ENCODE measurements at regions not wholly inside any gene's neighbourhood (a gene's known extent, or its start where the extent isn't known, plus 50 kb on each side); places are given as distances from the start of the nearest gene placed in this dataset.

DNA sequence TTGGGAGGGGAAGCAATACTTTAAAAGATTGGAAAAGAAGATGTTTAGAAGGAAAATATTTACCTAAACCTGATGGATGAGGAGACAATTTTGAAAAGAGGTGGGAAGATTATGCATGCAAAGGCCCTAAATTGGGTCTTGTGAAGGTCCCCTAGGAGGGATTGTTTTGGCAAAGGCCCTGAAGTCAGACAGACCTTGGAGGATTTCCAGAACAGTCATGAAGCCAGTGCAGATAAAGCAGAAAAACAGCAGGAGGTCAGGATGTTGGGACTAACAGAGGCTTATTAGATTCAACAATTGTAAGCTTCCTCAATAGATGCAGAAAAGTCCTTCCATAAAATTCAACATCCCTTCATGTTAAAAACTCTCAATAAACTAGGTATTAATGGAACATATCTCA is 361.0 kb upstream of the CDH6 start:
- no peak overlapping the region for H3K4me3 ChIP-seq (ENCODE audit: low read depth in 2 of 2, low read length in 1 of 2)
- no peak for TF ChIP-seq RFX5 (IDR thresholded peaks at IDR 0.05; ENCODE audit: low read length)
- TF ChIP-seq NRF1 (IDR thresholded peaks at IDR 0.05; ENCODE audit: low read depth, low read length), result no peak
- no peak for TF ChIP-seq EZH2phosphoT487 (IDR thresholded peaks at IDR 0.05; ENCODE audit: borderline replicate concordance, low read depth)
- TF ChIP-seq, protein P1, sequence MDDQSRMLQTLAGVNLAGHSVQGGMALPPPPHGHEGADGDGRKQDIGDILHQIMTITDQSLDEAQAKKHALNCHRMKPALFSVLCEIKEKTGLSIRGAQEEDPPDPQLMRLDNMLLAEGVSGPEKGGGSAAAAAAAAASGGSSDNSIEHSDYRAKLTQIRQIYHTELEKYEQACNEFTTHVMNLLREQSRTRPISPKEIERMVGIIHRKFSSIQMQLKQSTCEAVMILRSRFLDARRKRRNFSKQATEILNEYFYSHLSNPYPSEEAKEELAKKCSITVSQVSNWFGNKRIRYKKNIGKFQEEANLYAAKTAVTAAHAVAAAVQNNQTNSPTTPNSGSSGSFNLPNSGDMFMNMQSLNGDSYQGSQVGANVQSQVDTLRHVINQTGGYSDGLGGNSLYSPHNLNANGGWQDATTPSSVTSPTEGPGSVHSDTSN (IDR thresholded peaks at IDR 0.05), result no peak
- TF ChIP-seq JUND (IDR thresholded peaks at IDR 0.05), result no peak
- TF ChIP-seq GABPA (IDR thresholded peaks at IDR 0.05; ENCODE audit: low read depth), result no peak
- TF ChIP-seq, protein P2, sequence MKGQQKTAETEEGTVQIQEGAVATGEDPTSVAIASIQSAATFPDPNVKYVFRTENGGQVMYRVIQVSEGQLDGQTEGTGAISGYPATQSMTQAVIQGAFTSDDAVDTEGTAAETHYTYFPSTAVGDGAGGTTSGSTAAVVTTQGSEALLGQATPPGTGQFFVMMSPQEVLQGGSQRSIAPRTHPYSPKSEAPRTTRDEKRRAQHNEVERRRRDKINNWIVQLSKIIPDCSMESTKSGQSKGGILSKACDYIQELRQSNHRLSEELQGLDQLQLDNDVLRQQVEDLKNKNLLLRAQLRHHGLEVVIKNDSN (IDR thresholded peaks at IDR 0.05; ENCODE audit: borderline replicate concordance, low read depth), result no peak
- TF ChIP-seq NFIC (IDR thresholded peaks at IDR 0.05; ENCODE audit: borderline replicate concordance), result no peak
- TF ChIP-seq, protein P3, sequence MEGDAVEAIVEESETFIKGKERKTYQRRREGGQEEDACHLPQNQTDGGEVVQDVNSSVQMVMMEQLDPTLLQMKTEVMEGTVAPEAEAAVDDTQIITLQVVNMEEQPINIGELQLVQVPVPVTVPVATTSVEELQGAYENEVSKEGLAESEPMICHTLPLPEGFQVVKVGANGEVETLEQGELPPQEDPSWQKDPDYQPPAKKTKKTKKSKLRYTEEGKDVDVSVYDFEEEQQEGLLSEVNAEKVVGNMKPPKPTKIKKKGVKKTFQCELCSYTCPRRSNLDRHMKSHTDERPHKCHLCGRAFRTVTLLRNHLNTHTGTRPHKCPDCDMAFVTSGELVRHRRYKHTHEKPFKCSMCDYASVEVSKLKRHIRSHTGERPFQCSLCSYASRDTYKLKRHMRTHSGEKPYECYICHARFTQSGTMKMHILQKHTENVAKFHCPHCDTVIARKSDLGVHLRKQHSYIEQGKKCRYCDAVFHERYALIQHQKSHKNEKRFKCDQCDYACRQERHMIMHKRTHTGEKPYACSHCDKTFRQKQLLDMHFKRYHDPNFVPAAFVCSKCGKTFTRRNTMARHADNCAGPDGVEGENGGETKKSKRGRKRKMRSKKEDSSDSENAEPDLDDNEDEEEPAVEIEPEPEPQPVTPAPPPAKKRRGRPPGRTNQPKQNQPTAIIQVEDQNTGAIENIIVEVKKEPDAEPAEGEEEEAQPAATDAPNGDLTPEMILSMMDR (IDR thresholded peaks at IDR 0.05), result no peak

DNA sequence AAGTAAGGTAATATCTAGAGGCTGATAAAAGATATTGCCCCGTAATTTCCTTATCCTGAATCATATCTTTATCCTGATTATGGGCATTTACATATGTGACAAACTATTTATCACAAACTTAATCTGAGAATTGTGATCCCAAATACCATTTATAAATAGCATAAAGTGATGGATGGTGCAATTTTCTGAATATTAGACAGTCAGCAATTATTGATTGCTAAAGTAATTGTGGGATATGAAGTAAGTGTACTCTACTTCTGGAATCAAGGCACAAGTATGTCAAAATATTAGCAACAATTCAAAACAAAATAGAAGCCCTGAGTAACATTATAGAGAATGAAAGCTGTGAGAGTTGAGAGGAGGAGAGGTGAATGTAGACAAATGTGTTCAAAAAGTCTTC is 361.9 kb upstream of the CDH6 start:
- no peaks in the 10 kb centered on the region for H3K27me3 ChIP-seq (ENCODE audit: insufficient read depth)
- H3K4me1 ChIP-seq (ENCODE audit: control insufficient read depth in 1 of 2, insufficient read depth in 2 of 2, low read depth in 1 of 2, low read length in 1 of 2), result no peaks in the 10 kb centered on the region
- POLR2A ChIA-PET, result no interaction called here
- 4% methylated on average over 1 of the region's 1 CpG for WGBS (ENCODE audit: low lambda C conversion rate)
- H3K4me3 ChIP-seq (ENCODE audit: low read depth in 2 of 2, low read length in 1 of 2), result no peak overlapping the region
- no peak for DNase-seq
- no peaks in the 10 kb centered on the region for H3K9me3 ChIP-seq
- CTCF ChIA-PET, result no interaction called here
- no peaks in the 10 kb centered on the region for H3K79me2 ChIP-seq (ENCODE audit: insufficient read depth)
- no peaks in the 10 kb centered on the region for H3F3A ChIP-seq (replicated peaks; ENCODE audit: insufficient read depth)
- no peak overlapping the region for H2AFZ ChIP-seq (ENCODE audit: low read depth)
- no peaks in the 10 kb centered on the region for H4K20me1 ChIP-seq (ENCODE audit: insufficient read depth)
- no peaks in the 10 kb centered on the region for H3K9me2 ChIP-seq
- H3K36me3 ChIP-seq (replicated peaks in 1 of 2; ENCODE audit: control insufficient read depth in 1 of 2, insufficient read depth in 2 of 2, low read length in 1 of 2), result no peaks in the 10 kb centered on the region
- no peak overlapping the region for H3K9ac ChIP-seq
- no peak overlapping the region for H3K27ac ChIP-seq (ENCODE audit: low read depth in 2 of 2, low read length in 1 of 2)
- no peak overlapping the region for H3K4me2 ChIP-seq
- TF ChIP-seq SMC3 (IDR thresholded peaks at IDR 0.05; ENCODE audit: low read depth, low read length) (no peak), GATA2 (CRISPR knock-in tag; IDR thresholded peaks at IDR 0.05) (no peak), MEF2A (IDR thresholded peaks at IDR 0.05; ENCODE audit: borderline replicate concordance, low read depth) (no peak), NRF1 (IDR thresholded peaks at IDR 0.05; ENCODE audit: low read depth, low read length) (no peak), RCOR1 (IDR thresholded peaks at IDR 0.05; ENCODE audit: low read length) (no peak), FOXJ3 (CRISPR knock-in tag; IDR thresholded peaks at IDR 0.05) (no peak), POLR2AphosphoS5 (IDR thresholded peaks at IDR 0.05; ENCODE audit: low read depth, low read length) (no peak), MXI1 (IDR thresholded peaks at IDR 0.05; ENCODE audit: low read depth, low read length) (no peak), EP300 (IDR thresholded peaks at IDR 0.05; ENCODE audit: borderline replicate concordance in 1 of 2, low read depth in 1 of 2, low read length in 1 of 2) (no peak), EZH2phosphoT487 (IDR thresholded peaks at IDR 0.05; ENCODE audit: borderline replicate concordance, low read depth) (no peak)
- TF ChIP-seq, protein P4, sequence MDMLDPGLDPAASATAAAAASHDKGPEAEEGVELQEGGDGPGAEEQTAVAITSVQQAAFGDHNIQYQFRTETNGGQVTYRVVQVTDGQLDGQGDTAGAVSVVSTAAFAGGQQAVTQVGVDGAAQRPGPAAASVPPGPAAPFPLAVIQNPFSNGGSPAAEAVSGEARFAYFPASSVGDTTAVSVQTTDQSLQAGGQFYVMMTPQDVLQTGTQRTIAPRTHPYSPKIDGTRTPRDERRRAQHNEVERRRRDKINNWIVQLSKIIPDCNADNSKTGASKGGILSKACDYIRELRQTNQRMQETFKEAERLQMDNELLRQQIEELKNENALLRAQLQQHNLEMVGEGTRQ (IDR thresholded peaks at IDR 0.05; ENCODE audit: borderline replicate concordance, low read depth, low read length), result no peak
- TF ChIP-seq, protein P3 (IDR thresholded peaks at IDR 0.05), result no peak
- TF ChIP-seq, protein P2 (IDR thresholded peaks at IDR 0.05; ENCODE audit: borderline replicate concordance, low read depth), result no peak
- TF ChIP-seq, protein P5, sequence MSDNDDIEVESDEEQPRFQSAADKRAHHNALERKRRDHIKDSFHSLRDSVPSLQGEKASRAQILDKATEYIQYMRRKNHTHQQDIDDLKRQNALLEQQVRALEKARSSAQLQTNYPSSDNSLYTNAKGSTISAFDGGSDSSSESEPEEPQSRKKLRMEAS (IDR thresholded peaks at IDR 0.05; ENCODE audit: low read depth), result no peak

More for the DNA sequence above, 361.0 kb upstream of the CDH6 start:
- Histone ChIP-seq H3K27me3 (ENCODE audit: insufficient read depth) (no peaks in the 10 kb centered on the region), H3K4me1 (ENCODE audit: control insufficient read depth in 1 of 2, insufficient read depth in 2 of 2, low read depth in 1 of 2, low read length in 1 of 2) (no peaks in the 10 kb centered on the region), H3K4me2 (no peak overlapping the region), H3K79me2 (ENCODE audit: insufficient read depth) (no peaks in the 10 kb centered on the region), H3K9me2 (no peaks in the 10 kb centered on the region), H3K27ac (ENCODE audit: low read depth in 2 of 2, low read length in 1 of 2) (no peak overlapping the region), H2AFZ (ENCODE audit: low read depth) (no peak overlapping the region), H3K9me3 (no peaks in the 10 kb centered on the region), H4K20me1 (ENCODE audit: insufficient read depth) (no peaks in the 10 kb centered on the region), H3K36me3 (replicated peaks in 1 of 2; ENCODE audit: control insufficient read depth in 1 of 2, insufficient read depth in 2 of 2, low read length in 1 of 2) (no peaks in the 10 kb centered on the region), H3K9ac (no peak overlapping the region), H3F3A (replicated peaks; ENCODE audit: insufficient read depth) (no peaks in the 10 kb centered on the region)
- no peak for DNase-seq
- POLR2A ChIA-PET, result no interaction called here
- CTCF ChIA-PET, result no interaction called here

Data from SK-N-SH (cell line).